Hematopoietic multipotent progenitor cell treated with erythropoietin and hydrocortisone succinate and interleukin-3 and kit ligand, for 6 days (in vitro differentiated cells): ENCODE measurements at regions not wholly inside any gene's neighbourhood (a gene's known extent, or its start where the extent isn't known, plus 50 kb on each side); places are given as distances from the start of the nearest gene placed in this dataset.
A peak's percentile ranks its signal among the peaks of the same experiment; 100 is the strongest.
"Not testable (repeated sequence)": the region's sequence is repeated elsewhere in the genome, so short reads cannot be mapped to it uniquely, and the experiment has no call there.

Source experiments
- DNase-seq: peaks from one replicate; pipeline ENCODE4 v3.0.0-alpha.2; 2015

GRCh38 chr2:33719067-33719466, 120.0 kb upstream of the FAM98A start:
- DNase-seq = no peak

- no peak for DNase-seq
These were observed 113.6 kb upstream of the FAM98A start for GRCh38 chr2:33712674-33713073.

DNA sequence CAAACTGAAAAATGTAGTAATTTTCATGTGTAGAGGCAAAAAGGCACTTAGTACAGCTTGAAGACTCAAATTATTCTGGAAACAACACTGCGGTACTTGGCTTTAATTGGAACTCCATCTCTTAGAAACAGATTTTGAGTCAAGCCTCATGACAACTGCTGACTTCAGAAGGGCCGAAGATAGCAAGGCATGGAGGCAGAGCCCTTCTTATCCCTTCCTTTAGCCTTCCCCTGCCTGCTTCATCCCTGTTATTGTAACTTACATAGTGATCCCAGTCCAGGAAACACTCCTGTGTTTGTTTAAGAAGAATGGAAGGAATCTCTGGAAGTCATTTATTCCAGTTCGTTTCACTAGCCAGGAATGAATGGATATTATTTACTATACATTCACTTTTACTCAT, 110.9 kb upstream of the FAM98A start:
- no peak for DNase-seq

DNA sequence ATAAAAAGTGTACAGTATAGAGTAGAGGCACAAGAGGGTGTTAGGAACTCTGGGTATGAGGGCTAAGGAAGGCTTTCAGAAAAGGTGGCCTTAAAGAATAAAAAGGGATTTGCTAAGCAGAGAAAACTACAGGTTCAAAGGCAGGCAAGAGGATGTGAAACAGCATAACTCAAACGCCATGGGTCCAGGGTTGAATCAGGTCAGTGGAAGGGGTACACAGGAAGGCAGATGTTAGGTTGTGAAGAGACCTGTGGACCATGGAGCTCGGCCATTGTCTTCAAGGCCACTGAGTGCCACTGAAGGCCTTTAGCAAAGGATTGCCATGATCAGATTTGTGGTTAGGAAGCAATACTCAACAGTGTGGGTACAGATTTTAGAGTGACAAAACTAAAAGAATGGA, 108.2 kb upstream of the FAM98A start:
- DNase-seq = no peak

- no peak for DNase-seq
These were observed 107.3 kb upstream of the FAM98A start for GRCh38 chr2:33706410-33706809.

DNA sequence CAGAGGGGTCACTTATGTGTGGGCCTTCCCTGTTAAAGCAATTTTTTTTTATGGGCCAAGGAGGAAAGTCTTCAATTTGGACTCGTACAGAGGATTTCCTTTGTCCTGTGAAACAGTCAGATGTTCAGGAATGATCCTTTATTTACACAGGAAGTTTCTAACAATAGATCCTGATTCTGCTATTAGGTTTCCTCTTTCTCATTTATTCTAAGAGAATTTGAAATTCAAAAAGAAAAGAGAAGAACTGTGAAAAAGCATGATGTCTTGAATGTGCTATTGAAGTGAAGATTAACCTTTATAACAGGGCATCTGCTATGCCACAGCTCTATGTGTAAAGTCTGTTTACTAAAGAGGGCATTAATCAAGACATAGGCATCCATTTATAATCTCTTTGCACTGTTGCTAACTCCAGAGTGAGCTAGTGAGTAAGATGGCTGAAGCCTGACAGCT, 105.3 kb upstream of the FAM98A start:
- DNase-seq = no peak

GRCh38 chr2:33696234-33696633, 97.1 kb upstream of the FAM98A start:
- no peak for DNase-seq

- DNase-seq = no peak
These were observed 95.8 kb upstream of the FAM98A start for GRCh38 chr2:33694904-33695303.

GRCh38 chr2:33690686-33691085, 91.6 kb upstream of the FAM98A start:
- not testable (repeated sequence) for DNase-seq

GRCh38 chr2:33681364-33681757, 82.3 kb upstream of the FAM98A start:
- no peak for DNase-seq

DNA sequence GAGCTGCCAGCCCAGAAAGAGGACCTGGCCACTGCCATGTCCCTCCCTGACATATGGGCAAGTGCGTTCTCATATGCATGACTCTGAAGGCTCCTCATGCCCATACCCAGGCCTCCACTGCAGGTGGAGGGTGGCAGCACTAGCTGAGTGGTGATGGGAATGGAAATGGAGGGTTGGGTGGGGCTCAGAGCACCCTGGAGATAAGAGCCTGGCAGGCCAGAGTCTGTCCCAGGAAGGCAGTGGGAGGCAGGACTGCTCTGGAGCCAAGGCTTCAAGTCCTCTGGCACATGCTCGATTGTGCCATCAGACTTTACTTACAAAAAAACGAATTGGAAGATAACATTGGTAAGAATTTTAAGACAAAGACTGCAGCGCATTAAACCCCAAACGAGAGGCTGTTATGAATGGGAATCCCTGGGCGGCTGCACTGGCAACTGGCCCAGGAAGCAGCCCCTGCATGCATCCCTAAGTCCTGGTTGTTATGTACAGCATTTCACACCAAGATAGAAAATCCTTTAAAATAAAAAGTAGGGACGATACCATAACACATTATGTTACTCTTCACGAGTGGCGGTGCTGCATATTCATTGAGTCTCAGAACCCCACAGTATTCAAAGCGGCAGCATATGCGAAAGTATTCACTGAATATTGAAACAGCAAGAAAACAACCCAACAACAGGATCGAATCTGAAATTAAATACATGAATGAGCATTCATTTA, 81.7 kb upstream of the FAM98A start:
- no peak for DNase-seq

- no peak for DNase-seq
These were observed 79.3 kb upstream of the FAM98A start for GRCh38 chr2:33678436-33678835.

- DNase-seq = peak; percentile 30
These were observed 74.8 kb upstream of the FAM98A start for GRCh38 chr2:33673937-33674336.

DNA sequence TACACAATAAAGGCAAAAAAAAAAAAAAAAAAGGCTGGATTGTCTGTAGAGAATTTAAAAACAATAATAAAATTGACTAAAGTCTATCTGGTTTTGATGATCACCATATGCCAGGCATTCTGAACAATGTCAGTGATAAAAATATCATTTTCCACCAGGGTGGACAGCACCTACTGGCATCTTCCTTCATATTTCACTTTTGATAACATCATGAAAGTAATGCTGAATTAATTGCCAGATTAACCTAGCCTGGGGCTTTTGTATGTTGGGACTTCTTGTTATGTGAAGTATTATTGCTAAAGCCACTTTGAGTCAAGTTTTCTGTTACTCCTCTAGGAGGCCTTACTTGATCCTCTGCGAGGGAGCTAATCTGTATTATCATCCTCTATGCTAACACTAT, 73.8 kb upstream of the FAM98A start:
- DNase-seq = no peak

DNA sequence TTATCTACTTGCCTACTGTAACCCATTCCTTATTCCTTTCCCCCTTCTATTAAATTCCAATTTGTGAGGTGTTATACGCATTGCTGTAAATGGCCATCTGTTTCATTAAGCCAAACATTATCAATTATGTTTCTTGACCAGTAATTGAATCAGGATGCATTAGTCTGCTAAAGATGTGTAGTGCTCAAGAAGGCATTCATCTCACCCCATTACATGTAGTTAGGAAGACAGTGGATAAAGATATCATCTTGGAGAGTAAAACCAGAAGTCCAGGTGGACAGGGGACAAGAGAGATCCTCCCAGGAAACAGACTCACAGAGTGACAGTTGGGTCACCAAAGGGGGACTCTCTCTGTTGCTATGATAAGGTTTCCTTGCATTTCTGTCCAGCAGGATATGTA, 73.3 kb upstream of the FAM98A start:
- DNase-seq = no peak

GRCh38 chr2:33671198-33671597, 72.1 kb upstream of the FAM98A start:
- DNase-seq = no peak

DNA sequence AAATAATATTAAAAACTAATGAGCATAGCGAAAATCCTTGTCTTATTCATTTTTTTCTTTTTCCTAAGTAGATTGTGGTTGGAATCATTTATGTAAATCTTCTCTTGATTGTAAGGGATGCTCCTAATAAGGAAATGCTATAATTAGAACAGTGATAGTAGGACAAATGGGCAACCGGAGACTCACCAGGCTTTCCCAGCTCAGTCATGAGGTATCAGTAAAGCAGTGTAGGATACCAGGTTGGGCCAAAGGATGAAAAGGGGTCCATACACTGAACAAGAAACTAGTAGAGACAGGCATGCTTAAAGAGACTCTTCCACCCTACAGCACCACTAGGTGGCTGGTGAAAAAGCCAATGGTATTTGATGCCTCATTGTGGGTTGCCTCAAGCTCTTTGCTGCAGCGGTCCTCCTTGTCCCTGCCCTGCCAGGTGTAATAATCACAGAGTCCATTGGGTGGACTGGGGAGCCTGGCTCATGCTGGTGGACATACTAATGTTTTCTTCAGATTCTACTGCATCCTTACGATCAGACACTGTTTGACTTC, 71.4 kb upstream of the FAM98A start:
- no peak for DNase-seq

DNA sequence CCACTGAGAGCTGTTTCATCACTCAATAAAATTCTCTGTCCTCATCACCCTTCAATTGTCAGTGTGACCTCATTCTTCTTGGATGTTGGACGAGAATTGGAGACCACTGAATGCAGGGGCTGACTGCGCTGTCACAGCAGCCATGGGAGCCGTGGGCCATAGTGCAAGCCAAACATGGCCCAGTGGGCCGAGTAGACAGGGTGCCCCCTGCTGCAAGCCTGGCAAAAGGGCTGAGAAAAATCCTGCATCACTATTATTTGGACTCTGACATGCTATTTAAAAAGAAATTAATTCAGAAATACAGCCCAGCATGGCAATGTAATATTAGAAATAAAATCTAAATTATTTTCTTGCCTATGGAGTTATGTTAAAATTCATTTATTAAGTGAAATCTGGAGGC, 67.8 kb upstream of the FAM98A start:
- DNase-seq = no peak

DNA sequence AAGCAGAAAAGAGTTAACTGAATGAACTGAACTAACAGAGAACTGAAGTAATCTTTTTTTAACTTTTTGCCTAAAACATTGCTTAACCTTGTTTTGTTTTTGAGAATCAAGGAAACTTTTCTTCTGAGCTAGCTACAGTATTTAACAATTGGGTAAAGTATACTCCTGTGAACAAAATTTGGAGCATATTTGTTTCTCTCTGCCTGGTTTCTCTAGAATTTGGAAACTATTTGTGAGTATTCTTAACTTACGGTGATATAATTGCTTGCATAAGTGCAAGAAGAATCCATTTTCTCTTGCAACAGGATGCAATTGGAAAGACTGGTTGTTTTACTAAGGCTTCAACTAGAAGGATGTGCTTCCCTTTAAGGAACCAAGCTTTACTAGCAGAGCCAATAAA, 65.9 kb upstream of the FAM98A start:
- DNase-seq = no peak

DNA sequence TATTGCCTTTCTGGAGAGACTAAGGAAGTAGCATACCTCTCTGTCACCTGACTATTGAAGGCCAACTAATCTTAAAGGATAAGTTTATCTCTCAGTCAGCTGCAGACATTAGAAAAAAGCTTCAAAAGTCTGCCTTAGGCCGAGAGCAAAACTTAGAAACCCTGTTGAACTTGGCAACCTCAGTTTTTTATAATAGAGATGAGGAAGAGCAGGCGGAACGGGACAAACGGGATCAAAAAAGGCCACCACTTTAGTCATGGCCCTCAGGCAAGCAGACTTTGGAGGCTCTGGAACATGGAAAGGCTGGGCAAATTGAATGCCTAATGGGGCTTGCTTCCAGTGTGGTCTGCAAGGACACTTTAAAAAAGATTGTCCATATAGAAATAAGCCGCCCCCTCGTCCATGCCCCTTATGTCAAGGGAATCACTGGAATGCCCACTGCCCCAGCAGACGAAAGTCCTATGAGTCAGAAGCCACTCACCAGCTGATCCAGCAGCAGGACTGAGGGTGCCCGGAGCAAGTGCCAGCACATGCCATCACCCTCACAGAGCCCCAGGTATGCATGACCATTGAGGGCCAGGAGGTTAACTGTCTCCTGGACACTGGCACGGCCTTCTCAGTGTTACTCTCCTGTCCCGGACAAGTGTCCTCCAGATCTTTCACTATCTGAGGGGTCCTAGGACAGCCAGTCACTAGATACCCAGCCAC, 61.5 kb upstream of the FAM98A start:
- no peak for DNase-seq

- DNase-seq = no peak
These were observed 56.7 kb upstream of the FAM98A start for GRCh38 chr2:33655626-33656320.

GRCh38 chr2:33652830-33653229, 53.7 kb upstream of the FAM98A start:
- no peak for DNase-seq

DNA sequence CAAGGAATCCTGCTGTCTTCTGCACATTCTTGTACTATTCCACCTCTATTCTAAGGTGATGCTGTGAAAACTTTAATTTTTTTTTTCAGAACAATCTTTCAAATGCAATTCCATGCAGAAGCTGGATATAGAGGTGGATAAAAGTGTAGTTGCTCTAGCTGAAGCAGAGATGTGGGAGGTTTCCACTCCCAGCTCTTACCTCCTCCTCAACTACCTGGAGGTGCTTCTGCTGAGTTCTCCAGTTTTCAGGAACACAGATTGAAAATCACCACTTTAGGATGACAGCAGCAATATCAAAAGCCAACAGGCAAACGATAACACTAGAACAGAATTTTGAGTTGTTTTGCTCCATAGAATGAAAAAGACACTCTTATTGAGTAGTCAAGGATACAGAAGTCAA, 51.1 kb upstream of the FAM98A start:
- no peak for DNase-seq
